ENCODE measurements at regions not wholly inside any gene's neighbourhood (a gene's known extent, or its start where the extent isn't known, plus 50 kb on each side); places are given as distances from the start of the nearest gene placed in this dataset.

- TF ChIP-seq CTCF (IDR thresholded peaks at IDR 0.05), result no peak
- no peak for TF ChIP-seq POLR2A (IDR thresholded peaks at IDR 0.05)
- TF ChIP-seq POLR2AphosphoS5 (IDR thresholded peaks at IDR 0.05), result no peak
Measured at GRCh38 chr14:41167040-41167439, 439.6 kb upstream of the LRFN5 start.
